ENCODE measurements at regions not wholly inside any gene's neighbourhood (a gene's known extent, or its start where the extent isn't known, plus 50 kb on each side); places are given as distances from the start of the nearest gene placed in this dataset.
"Not testable (repeated sequence)": the region's sequence is repeated elsewhere in the genome, so short reads cannot be mapped to it uniquely, and the experiment has no call there.

DNA sequence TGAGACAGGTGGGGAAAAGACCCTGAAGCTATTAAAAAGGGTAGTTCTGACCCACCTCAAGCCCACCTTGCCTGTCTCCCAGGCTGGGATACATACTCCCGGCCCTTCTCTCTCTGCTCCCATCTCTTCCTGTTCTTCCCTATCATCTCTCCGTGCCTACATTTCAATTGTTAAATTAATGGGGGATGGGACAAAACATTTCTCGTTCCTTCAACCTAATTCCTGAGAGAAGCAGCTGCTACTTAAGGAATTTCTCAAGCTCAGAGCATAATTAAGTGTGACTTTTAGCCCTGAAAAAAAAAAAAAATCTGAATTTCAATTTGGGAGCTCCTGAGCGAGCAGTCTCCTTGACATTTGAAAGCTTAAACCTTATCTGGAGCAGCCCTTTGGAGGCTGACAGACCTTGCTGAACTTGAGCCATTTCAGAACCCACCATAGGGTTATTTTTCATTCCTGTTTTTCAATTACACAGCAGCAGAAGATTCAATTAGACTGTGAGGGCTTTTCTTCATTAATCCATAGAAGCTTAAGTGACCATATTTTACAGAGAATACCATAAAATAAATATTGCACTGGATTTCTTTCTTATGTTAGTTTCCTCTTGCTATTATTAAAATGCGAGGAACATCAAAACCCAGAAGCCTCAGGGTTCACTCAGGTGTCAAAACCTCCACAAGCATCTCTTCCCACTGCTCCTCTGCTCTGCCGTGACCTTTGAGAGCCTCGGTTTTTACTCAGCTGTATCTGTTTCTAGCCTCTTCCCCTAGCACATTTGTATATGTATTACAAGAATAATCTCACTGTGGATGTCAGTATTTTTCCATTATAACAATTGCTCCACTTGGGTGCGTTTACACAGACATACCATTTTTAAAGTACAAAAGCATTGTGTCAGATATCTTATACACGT lies 125.7 kb downstream of the B3GNT2 start:
- Histone ChIP-seq H3K4me1 (ENCODE audit: insufficient read depth, low read length) (no peaks in the 10 kb centered on the region), H3K9me3 (ENCODE audit: insufficient read depth, low read depth, low read length) (peaks cover 10% of the 10 kb centered on the region), H3K9ac (ENCODE audit: low read length) (no peak overlapping the region), H4K20me1 (ENCODE audit: insufficient read depth, low read length) (no peaks in the 10 kb centered on the region), H3K36me3 (ENCODE audit: insufficient read depth, low read length) (no peaks in the 10 kb centered on the region), H3K27ac (ENCODE audit: low read depth, low read length) (no peak overlapping the region), H3K4me3 (ENCODE audit: insufficient read depth, low read depth, low read length) (no peak overlapping the region), H3K27me3 (ENCODE audit: insufficient read depth, low read length) (peaks cover 5% of the 10 kb centered on the region), H2AFZ (ENCODE audit: low read depth, low read length) (no peak overlapping the region), H3K4me2 (ENCODE audit: low read length) (no peak overlapping the region), H3K79me2 (ENCODE audit: insufficient read depth, low read length) (no peaks in the 10 kb centered on the region)
- DNase-seq (ENCODE audit: low read depth), result no peak
- TF ChIP-seq, protein P1, sequence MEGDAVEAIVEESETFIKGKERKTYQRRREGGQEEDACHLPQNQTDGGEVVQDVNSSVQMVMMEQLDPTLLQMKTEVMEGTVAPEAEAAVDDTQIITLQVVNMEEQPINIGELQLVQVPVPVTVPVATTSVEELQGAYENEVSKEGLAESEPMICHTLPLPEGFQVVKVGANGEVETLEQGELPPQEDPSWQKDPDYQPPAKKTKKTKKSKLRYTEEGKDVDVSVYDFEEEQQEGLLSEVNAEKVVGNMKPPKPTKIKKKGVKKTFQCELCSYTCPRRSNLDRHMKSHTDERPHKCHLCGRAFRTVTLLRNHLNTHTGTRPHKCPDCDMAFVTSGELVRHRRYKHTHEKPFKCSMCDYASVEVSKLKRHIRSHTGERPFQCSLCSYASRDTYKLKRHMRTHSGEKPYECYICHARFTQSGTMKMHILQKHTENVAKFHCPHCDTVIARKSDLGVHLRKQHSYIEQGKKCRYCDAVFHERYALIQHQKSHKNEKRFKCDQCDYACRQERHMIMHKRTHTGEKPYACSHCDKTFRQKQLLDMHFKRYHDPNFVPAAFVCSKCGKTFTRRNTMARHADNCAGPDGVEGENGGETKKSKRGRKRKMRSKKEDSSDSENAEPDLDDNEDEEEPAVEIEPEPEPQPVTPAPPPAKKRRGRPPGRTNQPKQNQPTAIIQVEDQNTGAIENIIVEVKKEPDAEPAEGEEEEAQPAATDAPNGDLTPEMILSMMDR (IDR thresholded peaks at IDR 0.05; ENCODE audit: insufficient read depth, low read depth, low read length), result no peak
- no peak for TF ChIP-seq EZH2 (IDR thresholded peaks at IDR 0.05; ENCODE audit: insufficient read depth, low read length)
- Mint-ChIP-seq H3K27ac (ENCODE audit: unreplicated experiment) (no peak overlapping the region), H3K27me3 (ENCODE audit: low read depth, unreplicated experiment) (peaks cover 3% of the 10 kb centered on the region), H3K9me3 (ENCODE audit: unreplicated experiment) (peaks cover 21% of the 10 kb centered on the region), H3K36me3 (ENCODE audit: low read depth, unreplicated experiment) (no peaks in the 10 kb centered on the region), H3K4me3 (ENCODE audit: unreplicated experiment) (no peak overlapping the region), H3K4me1 (ENCODE audit: low read depth, unreplicated experiment) (peaks cover 10% of the 10 kb centered on the region)
- FAIRE-seq, result no peak

DNA sequence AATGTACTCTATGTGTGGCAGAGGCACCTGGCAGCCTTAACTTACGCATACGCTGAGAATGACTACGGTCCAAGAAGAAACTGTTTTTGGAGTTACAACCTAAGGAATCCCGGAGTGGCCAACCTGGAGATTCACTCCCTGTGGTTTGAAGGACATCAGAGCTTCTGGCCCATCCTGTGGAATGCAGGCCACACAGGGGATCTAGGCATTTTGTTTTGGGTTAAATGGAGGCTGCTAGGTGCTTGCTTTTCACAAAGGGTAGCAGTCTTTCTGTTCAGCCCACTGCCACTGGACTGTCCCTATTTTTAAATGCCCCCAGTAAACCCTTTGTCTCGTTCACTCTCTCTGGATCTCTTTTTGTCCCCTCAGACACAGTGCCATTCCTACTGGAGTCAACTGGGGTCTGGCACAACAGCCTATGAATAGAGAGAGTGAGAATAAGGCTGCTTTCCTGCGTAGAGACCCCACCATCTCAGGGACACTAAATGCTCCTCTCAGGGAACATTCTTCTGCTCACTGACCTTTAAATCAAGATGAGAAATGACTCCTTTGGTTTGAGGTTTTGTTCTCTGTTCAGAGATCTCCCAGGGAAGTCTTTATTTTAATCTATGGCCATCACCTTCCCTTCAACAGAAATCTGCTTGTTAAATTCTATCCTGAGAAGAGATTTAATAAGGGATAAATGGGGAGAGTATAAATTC lies 124.9 kb downstream of the B3GNT2 start:
- Histone ChIP-seq H3K9ac (ENCODE audit: low read length) (no peak overlapping the region), H2AFZ (ENCODE audit: low read depth, low read length) (no peak overlapping the region), H3K36me3 (ENCODE audit: insufficient read depth, low read length) (no peaks in the 10 kb centered on the region), H3K4me3 (ENCODE audit: insufficient read depth, low read depth, low read length) (no peak overlapping the region), H3K4me1 (ENCODE audit: insufficient read depth, low read length) (no peaks in the 10 kb centered on the region), H3K9me3 (ENCODE audit: insufficient read depth, low read depth, low read length) (peaks cover 8% of the 10 kb centered on the region), H3K27me3 (ENCODE audit: insufficient read depth, low read length) (peaks cover 5% of the 10 kb centered on the region), H3K27ac (ENCODE audit: low read depth, low read length) (no peak overlapping the region), H3K79me2 (ENCODE audit: insufficient read depth, low read length) (no peaks in the 10 kb centered on the region), H3K4me2 (ENCODE audit: low read length) (no peak overlapping the region), H4K20me1 (ENCODE audit: insufficient read depth, low read length) (no peaks in the 10 kb centered on the region)
- H3K4me1 Mint-ChIP-seq (ENCODE audit: low read depth, unreplicated experiment), result peaks cover 10% of the 10 kb centered on the region
- no peak overlapping the region for H3K4me3 Mint-ChIP-seq (ENCODE audit: unreplicated experiment)
- H3K27ac Mint-ChIP-seq (ENCODE audit: unreplicated experiment), result no peak overlapping the region
- peaks cover 3% of the 10 kb centered on the region for H3K27me3 Mint-ChIP-seq (ENCODE audit: low read depth, unreplicated experiment)
- TF ChIP-seq, protein P1 (IDR thresholded peaks at IDR 0.05; ENCODE audit: insufficient read depth, low read depth, low read length), result no peak
- no peak for TF ChIP-seq EZH2 (IDR thresholded peaks at IDR 0.05; ENCODE audit: insufficient read depth, low read length)
- DNase-seq (ENCODE audit: low read depth), result no peak
- FAIRE-seq, result no peak
- peaks cover 21% of the 10 kb centered on the region for H3K9me3 Mint-ChIP-seq (ENCODE audit: unreplicated experiment)
- no peaks in the 10 kb centered on the region for H3K36me3 Mint-ChIP-seq (ENCODE audit: low read depth, unreplicated experiment)

DNA sequence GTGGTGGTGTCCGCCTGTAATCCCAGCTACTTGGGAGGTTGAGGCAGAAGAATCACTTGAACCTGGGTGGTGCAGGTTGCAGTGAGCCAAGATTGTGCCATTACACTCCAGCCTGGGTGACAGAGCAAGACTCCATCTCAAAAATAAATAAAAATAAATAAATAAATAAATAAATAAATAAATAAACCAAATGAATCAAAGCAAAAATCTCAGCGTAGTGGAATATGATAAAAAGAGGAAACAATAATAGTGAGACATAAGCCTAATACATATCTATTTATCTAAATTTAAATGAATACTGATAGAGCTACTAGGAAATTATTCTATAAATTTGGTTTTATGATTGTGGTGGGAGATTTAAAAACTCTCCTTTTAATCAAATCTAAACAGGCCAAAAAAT lies 124.2 kb downstream of the B3GNT2 start:
- H4K20me1 ChIP-seq (ENCODE audit: insufficient read depth, low read length); H3K9ac ChIP-seq (ENCODE audit: low read length); H3K27me3 ChIP-seq (ENCODE audit: insufficient read depth, low read length); H3K4me3 Mint-ChIP-seq (ENCODE audit: unreplicated experiment); H3K79me2 ChIP-seq (ENCODE audit: insufficient read depth, low read length); H3K4me3 ChIP-seq (ENCODE audit: insufficient read depth, low read depth, low read length); DNase-seq (ENCODE audit: low read depth); H2AFZ ChIP-seq (ENCODE audit: low read depth, low read length); H3K4me1 ChIP-seq (ENCODE audit: insufficient read depth, low read length); H3K27me3 Mint-ChIP-seq (ENCODE audit: low read depth, unreplicated experiment); H3K4me2 ChIP-seq (ENCODE audit: low read length); H3K9me3 ChIP-seq (ENCODE audit: insufficient read depth, low read depth, low read length); H3K36me3 ChIP-seq (ENCODE audit: insufficient read depth, low read length); H3K27ac Mint-ChIP-seq (ENCODE audit: unreplicated experiment); FAIRE-seq; H3K36me3 Mint-ChIP-seq (ENCODE audit: low read depth, unreplicated experiment); H3K4me1 Mint-ChIP-seq (ENCODE audit: low read depth, unreplicated experiment); H3K27ac ChIP-seq (ENCODE audit: low read depth, low read length): not testable (repeated sequence)
- H3K9me3 Mint-ChIP-seq (ENCODE audit: unreplicated experiment), result peaks cover 15% of the 10 kb centered on the region
